ENCODE measurements at regions not wholly inside any gene's neighbourhood (a gene's known extent, or its start where the extent isn't known, plus 50 kb on each side); places are given as distances from the start of the nearest gene placed in this dataset.

- no peak for TF ChIP-seq CTCF (IDR thresholded peaks at IDR 0.05)
- TF ChIP-seq POLR2A (IDR thresholded peaks at IDR 0.05) = no peak
- no peak for TF ChIP-seq EP300 (IDR thresholded peaks at IDR 0.05; ENCODE audit: low read depth)
These were observed 387.0 kb upstream of the CHD6 start for GRCh38 chr20:42005211-42005610.
